ENCODE measurements at regions not wholly inside any gene's neighbourhood (a gene's known extent, or its start where the extent isn't known, plus 50 kb on each side); places are given as distances from the start of the nearest gene placed in this dataset.

- H3K9me3 ChIP-seq (replicated peaks; ENCODE audit: control insufficient read depth, insufficient read depth, low read length): no peaks in the 10 kb centered on the region
- no peaks in the 10 kb centered on the region for H3K36me3 ChIP-seq (ENCODE audit: control insufficient read depth in 2 of 2, extremely low read depth in 1 of 2, insufficient read depth in 2 of 2, low read length in 2 of 2)
- POLR2A ChIA-PET: no interaction called here
- no peaks in the 10 kb centered on the region for H3K27me3 ChIP-seq (ENCODE audit: control insufficient read depth in 2 of 2, insufficient read depth in 2 of 2, low read length in 2 of 2)
- H3K9ac ChIP-seq (replicated peaks; ENCODE audit: extremely low read depth, insufficient read depth, low read length): no peak overlapping the region
- no peaks in the 10 kb centered on the region for H3K9me1 ChIP-seq (replicated peaks; ENCODE audit: control insufficient read depth, extremely low read depth, insufficient read depth, low read length)
- no peak overlapping the region for H3K4me2 ChIP-seq (ENCODE audit: insufficient read depth, low read length)
- no peak overlapping the region for H3K4me3 ChIP-seq (replicated peaks in 1 of 3; ENCODE audit: insufficient read depth in 1 of 3, low read depth in 1 of 3, low read length in 3 of 3)
- no peak for TF ChIP-seq JUN (IDR thresholded peaks at IDR 0.05; ENCODE audit: borderline replicate concordance, insufficient read depth, insufficient read length, low read depth)
- TF ChIP-seq GATA2 (IDR thresholded peaks at IDR 0.05; ENCODE audit: insufficient read depth, insufficient read length, low read depth, low read length): no peak
- TF ChIP-seq MAX (IDR thresholded peaks at IDR 0.05; ENCODE audit: insufficient read depth, insufficient read length): no peak
- no peak for TF ChIP-seq CTCF (IDR thresholded peaks at IDR 0.05; ENCODE audit: extremely low read depth in 1 of 2, insufficient read depth in 1 of 2, low read depth in 1 of 2, low read length in 2 of 2)
- TF ChIP-seq POLR2AphosphoS5 (IDR thresholded peaks at IDR 0.05; ENCODE audit: insufficient read depth, low read depth, low read length): no peak
- TF ChIP-seq POLR2A (IDR thresholded peaks at IDR 0.05; ENCODE audit: low read depth, low read length): no peak
- TF ChIP-seq EZH2 (IDR thresholded peaks at IDR 0.05; ENCODE audit: borderline replicate concordance, low read depth, low read length, severe bottlenecking): no peak
- no peak for TF ChIP-seq MYC (IDR thresholded peaks at IDR 0.05; ENCODE audit: low read depth, low read length)
- no peak for TF ChIP-seq FOS (IDR thresholded peaks at IDR 0.05; ENCODE audit: borderline replicate concordance, insufficient read depth, low read length)
- BruUV-seq (replicated peaks): no TSS peak
- H3K79me2 ChIP-seq (ENCODE audit: control insufficient read depth, insufficient read depth, low read length): no peaks in the 10 kb centered on the region
- H3K27ac ChIP-seq (ENCODE audit: insufficient read depth, low read depth, low read length): no peak overlapping the region
- CTCF ChIA-PET: no interaction called here
- no peaks in the 10 kb centered on the region for H4K20me1 ChIP-seq (replicated peaks; ENCODE audit: control insufficient read depth, extremely low read depth, insufficient read depth, low read length)
- intact Hi-C loops (cut with micrococcal nuclease): no loop called here
- dilution Hi-C loops (cut with MboI; ENCODE audit: extremely low pct_ligation_motif_present, low sequenced_read_pairs): no loop called here
- FAIRE-seq: no peak
- DNase-seq (ENCODE audit: low read depth, low spot score): no peak
- no peak overlapping the region for H2AFZ ChIP-seq (ENCODE audit: low read depth, low read length)
- H3K4me1 ChIP-seq (ENCODE audit: control insufficient read depth, extremely low read depth, insufficient read depth, low read length): no peaks in the 10 kb centered on the region
Measured at GRCh38 chr5:123735384-123735783, 223.4 kb downstream of the CSNK1G3 start.

Data from endothelial cell of umbilical vein (primary cell).